ENCODE measurements at regions not wholly inside any gene's neighbourhood (a gene's known extent, or its start where the extent isn't known, plus 50 kb on each side); places are given as distances from the start of the nearest gene placed in this dataset.
"Not testable (repeated sequence)": the region's sequence is repeated elsewhere in the genome, so short reads cannot be mapped to it uniquely, and the experiment has no call there.

DNA sequence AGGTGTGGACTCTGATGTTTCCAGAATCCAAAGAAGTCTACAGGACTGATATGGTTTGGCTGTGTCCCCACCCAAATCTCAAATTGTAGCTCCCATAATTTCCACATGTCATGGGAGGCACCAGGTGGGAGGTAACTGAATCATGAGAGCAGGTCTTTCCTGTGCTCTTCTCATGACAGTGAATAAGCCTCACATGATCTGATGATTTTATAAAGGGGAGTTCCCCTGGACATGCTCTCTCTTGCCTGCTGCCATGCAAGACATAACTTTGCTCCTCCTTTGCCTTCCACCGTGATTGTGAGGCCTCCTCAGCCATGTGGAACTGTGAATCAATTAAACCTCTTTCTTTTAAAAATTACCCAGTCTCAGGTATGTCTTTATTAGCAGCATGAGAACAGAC is 1205.3 kb downstream of the SLC16A7 start:
- not testable (repeated sequence) for DNase-seq

DNA sequence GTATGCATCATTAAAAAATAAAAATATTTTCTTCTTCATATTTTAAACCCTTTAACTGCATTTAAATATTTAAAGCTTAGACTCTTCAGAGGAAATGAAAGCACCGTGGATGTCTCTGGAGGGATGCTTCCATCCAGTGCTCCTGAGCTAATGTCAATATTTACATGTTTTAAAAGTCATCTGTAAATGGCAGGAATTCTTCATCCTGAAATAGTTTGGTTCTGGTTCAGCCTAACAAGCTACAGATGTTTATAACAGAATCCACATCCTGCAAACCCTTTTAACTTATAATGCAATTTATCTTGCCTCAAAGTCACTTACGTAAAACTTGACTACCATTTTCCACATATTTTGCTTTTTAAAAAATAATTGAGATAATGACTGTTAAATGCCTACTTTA is 1207.3 kb downstream of the SLC16A7 start:
- DNase-seq = no peak

DNA sequence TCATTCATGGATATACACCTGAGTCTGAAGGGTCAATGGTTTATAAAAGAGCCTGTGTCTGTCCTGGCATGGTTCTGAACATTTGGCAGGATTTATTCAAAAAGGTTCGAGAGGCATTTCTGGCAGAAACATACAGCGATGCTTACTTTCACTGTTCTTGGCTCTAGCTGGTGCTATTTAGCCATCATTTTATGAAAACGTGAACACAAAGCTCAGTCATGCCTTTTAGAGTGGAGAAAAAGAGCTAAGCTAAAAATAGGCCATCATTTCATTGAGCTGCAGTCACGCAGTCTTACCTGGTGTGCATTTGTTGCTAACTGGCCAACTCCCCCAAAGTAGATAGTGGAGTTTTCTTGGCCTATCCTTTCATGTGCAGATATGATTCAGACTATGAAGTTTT is 1209.5 kb downstream of the SLC16A7 start:
- no peak for DNase-seq

DNA sequence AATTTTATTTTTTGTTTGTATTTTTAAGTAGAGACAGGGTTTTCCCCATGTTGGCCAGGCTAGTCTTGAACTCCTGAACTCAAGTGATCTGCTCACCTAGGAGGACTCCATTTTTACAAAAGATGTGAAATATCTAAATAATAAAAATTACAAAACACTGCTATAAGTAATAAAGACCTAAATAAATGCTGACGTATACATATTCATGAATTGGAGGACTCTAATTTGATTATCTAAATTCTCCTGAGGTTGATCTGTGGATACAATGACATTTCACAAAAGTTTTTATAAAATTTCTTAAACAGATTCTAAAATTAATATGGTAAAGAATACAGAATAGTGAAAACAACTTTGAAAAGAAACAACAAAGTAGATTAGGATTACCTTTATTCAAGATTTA is 1224.0 kb downstream of the SLC16A7 start:
- DNase-seq = no peak

DNA sequence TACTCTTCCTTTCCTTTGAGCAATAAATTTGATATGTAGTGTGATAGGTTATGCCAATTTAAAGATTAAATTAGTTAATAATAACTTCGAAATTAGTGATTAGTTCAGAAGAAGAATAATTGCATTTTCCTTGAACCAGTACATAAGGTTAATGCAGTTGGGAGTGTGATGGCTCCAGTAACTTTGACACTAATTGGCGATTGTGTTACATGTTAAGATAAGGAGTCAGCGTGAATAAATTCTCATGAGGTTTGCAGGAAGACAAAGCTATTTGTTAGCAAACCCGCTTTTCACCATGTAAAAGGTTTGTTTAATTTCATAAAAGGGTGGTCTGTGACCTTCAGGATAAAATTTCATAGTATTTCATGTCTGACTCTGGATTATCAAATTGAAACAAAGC is 1226.8 kb downstream of the SLC16A7 start:
- DNase-seq = no peak

DNA sequence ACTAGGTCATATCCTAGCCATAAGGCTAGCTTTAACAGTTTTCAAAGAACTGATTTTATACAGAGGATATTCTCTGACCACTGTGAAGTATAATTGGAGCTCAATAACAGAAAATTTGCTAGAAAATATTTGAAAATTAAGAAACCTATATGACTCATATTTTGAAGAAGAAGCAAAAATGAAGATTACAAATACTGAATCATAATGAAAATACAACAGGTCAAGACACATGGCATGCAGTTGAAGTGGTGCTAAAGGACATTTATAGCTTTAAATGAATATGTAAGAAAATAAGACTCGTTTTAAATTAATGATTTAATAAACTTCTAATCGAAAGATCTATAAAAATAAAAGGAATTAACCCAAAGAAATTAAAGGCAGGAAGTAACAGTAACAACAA is 1234.6 kb downstream of the SLC16A7 start:
- no peak for DNase-seq

DNA sequence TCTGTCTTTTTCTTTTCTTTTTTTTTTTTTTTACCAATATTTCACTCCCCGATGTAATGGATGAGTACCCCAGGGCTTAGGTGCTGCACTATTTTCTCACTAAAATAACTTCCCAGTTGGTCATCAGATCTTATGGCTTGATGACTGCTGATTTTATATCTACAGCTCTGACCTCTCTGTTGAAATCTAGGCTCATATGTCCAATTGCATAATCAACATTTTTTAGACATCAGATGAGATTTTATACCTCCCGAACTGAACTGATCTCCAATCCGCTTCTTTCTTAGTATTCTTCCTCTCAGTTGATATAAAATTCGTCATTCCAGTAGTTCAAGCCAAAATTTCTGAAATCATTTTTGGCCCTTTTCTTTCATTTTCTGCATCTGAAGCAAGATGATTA is 1236.5 kb downstream of the SLC16A7 start:
- no peak for DNase-seq

DNA sequence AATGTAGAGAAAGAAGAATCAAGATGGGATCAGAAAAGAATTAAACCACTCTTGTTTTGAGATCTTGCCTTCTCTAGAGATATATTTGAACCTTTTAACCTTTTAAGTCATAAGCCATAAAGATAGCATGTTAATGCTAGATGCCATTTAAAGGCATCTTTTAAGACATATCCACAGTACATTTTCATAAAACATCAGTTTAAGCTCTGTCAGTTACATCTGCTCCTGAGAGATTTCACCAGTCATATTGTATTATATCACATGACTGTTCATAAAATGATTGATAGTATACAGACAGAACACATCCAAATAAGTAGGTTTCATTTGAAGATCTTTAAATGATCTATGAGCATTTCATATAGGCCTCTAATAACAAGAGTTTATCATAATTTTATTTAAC is 1238.5 kb downstream of the SLC16A7 start:
- no peak for DNase-seq

DNA sequence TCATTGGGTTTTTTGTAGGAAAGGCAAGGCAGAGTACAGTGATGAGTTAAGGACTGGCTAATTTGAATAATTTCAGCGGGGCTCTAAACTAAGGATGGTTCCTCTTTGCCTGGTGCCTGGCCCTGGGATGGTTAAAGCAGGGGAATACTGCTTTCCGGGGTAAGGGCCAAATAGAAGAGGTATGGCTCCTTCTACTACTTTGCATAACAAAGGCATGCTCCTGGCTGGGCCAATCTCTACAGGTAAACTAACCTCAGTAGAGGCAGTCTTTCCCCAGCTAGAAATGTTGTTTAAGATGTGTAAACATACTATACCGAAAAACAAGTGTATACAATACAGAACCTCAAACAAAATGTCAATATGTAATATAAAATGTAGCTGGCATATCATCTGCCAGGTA is 1239.0 kb downstream of the SLC16A7 start:
- no peak for DNase-seq

DNA sequence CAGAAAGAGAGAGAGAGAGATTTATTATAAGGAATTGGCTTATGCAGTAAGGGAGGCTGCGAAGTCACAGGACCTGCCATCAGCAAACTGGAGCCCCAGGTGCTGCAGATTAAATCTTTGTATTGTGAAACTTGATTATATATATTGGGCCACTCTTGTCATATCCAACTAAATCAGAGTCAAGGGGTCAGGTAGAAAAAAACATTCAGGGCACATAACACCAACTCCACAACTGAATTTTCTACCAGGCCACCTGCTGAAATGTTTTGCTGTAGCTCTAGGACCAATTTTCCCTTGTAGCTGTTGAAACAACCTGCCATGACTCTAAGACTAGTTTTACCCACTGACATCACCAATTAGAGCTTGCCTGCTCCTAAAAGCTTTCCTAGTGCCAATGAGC is 1240.8 kb downstream of the SLC16A7 start:
- DNase-seq = no peak

DNA sequence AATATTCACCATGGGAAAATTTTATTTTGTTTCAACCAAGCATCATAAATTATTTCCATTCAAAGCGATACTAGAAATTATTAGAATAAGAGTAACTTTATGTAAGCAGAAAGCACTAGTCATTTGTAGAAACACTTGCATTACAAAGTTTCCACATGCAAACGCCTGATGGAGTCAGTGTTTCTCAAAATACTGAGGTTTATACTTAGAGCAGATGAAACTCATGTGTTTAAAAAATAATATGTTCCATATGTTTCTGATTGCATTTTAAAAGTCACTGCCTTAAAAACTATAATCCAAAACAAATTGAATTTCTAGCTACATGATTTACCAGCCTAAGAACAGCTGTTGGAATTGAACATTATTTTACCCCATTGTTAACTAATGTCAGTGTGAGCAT is 1246.4 kb downstream of the SLC16A7 start:
- no peak for DNase-seq

DNA sequence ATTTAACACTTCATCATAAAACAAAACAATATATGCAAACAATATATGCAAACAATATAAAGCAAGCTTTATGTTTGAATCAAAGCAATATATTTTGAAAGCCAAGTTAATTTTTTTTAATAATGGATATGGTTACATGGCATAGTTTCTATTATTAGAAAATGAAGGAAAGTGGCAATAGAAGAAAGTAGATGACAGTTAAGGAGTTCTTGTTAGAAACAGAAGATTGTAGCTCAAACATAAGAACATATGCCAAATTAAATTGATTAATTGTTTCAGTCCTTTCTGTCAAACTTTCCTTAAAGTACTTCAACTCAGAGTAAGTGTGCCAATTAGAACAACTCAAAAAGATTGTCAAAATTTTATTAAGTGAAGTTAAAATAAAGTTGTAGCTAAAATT is 1248.3 kb downstream of the SLC16A7 start:
- DNase-seq = no peak

DNA sequence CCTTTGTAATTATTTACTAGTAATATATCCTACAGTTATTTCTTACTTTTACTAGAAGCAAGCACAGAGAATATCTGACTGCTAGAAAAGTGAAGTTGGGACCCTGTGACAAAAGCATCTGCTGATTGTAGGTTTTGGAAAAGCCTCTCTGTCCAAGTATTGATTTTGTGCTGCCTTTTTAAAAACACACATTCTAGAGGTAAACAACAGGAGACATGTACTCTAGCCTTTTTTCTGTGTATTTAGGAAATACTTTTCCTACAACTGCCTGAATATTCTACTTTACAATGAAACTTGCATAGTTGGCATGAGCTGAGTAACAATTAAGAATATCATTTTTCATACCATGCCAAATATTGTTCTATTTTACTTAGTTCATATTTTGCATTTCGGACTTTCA is 1249.0 kb downstream of the SLC16A7 start:
- no peak for DNase-seq

DNA sequence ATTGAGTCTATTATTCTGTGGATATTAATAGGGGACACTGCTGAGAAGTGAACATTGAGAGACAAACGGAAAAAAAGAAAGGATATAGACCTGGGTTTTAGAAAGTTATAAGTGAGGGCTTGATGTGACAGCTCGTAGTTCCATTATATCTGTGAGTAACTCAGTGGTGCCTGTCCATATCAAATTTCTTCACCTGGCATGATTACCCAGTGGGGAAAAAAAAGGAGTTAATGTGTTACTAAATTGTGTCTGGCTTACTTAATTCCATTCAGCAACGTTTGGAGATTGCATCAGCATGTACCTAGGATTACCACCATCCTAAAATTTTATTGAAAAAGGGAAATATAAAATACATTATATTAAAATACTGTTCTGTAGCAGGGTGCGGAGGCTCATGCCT is 1249.9 kb downstream of the SLC16A7 start:
- no peak for DNase-seq

DNA sequence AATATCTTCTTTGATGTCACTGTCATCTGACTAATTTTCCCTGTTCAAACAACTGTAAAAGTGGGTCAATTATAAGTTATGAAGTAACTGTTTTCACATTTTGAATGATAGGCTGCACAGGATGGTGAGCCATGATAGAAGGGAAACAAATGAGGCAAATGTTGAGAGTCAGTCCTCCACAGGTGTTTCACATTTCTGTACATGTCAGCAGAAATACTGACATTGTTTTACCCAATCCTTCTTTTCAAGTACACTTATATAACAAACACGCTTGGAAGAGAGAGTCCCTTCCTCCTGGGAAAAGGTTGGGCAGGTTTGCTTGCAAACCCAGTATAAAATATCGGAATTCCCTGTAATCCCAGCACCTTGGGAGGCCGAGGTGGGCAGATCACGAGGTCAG is 1251.5 kb downstream of the SLC16A7 start:
- no peak for DNase-seq

DNA sequence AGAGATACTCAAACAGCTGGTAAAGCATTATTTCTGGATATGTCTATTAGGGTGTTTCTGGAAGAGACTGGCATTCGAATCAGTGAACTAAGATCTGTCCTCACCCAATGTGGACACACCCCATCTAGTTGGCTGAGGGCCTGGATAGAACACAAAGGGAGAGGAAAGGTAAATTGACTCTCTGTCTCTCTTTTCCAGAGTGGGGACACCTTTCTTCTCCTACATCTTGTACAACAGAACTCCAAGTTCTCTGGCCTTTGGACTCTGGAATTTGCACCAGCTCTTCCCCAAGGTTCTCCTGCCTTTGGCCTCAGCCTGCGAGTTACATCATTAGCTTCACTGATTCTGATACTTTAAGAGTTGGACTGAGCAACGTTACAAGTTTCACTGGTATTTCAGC is 1253.9 kb downstream of the SLC16A7 start:
- DNase-seq = no peak

DNA sequence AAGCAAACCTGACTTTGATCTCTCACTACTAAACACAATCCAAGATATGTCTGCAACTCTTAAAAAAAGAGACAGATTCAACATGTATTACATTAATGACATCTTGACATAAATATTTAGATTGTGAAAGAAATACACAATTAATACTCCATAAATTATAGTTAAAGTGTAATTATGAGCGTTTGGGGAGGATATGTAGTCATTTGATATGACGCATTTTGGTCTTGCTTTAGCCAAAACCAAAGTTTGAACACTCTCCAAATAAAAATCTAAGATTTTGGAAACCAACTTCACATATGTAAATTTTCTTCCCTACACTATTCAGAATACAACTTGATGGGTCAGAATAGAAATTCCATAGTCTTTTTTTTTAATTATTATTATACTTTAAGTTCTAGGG is 1257.6 kb downstream of the SLC16A7 start:
- no peak for DNase-seq

DNA sequence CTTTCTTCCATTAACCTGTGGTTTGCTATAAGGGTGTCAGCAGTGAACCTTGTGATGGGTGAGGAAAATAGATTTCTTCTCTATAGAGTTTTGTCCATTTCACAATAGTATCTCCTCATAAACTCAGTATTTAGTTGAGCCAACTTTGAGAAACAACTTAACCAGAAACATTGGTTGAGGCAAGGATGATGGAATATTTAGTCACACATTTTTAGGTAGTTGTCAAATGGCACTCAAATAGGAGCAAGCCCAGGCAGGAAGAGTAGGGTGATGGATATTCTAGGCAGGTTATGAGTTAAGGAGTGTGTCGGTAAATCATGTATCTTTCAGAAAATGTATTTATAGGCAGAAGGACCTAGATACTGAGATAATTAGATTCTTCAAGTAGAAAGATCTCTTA is 1267.6 kb downstream of the SLC16A7 start:
- no peak for DNase-seq

DNA sequence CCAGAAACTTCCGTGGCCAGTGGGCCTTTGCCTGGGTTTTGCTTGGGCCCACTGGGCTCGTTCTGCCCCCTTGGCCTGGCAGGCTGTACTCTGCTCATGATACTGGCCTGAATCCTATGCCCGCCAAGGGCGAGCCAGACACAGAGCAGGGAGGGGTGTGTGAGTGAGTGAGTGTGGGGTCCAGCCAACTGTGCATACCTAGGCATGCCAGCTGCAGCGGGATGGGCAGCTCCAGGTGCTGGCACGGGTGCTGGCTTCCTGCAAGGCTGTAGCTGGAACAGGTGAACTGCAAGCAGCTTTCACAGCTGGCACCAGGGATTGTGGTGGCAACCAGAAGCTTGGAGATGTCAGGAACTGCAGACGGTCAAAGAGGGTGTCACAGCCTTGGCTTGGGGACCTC is 1276.4 kb downstream of the SLC16A7 start:
- no peak for DNase-seq

DNA sequence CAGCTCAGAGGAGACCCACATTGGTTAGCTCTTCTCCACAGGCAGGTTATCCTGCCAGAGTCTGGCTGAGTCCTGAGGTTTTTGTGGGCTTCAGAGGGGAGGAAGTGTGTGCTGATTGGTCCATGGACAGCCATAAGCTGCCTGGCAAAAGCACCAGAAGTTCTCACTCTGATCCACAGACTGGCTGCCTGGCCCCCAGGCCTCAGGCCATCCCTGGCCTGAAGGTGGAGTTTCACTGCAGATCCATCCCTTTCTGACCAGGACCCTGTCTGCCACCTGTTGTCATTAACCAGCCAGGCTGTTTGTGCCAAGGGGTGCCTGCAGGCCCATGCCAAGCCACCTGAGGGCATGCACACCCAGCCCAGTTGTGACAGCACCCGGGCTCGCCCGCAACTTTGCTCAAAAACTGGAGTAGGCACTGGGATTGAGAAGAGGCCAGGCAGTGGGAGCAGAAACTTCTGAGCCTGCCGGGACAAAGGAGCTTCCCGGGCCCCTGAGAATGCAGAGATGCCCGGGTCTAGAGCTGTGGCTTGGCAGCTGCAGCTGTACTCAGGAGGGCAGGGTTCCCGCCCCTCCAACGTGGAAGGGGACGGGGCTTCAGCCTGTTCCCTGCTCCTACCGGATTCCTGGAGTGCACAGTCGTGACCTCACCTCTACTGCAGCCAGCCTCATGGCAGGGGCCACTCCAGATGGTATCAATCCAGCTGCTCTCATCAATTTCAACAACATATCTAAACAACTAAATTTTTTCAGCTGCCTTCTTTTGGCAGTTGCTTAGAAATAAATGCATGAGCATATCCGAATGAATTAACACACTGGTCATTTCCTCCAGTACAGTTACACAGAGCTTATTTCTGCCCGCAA is 1277.3 kb downstream of the SLC16A7 start:
- DNase-seq = no peak

DNA sequence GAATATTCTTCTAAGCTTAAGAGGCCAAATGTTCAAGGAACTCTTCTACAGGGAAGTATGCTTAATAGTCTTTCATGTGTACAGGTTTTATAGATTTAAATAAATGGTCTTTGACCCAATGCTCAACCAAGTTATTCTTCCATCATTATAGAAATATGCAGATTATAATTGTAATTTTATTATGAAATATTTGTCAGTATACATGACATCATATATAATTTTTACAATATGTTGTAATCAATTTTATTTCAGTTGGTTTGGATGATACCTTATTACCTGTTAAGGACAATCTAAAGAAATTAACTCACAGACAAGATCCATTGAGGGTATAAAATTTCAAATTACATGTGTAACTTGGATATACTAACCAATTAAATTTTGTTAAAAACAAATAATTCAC is 1278.3 kb downstream of the SLC16A7 start:
- no peak for DNase-seq

DNA sequence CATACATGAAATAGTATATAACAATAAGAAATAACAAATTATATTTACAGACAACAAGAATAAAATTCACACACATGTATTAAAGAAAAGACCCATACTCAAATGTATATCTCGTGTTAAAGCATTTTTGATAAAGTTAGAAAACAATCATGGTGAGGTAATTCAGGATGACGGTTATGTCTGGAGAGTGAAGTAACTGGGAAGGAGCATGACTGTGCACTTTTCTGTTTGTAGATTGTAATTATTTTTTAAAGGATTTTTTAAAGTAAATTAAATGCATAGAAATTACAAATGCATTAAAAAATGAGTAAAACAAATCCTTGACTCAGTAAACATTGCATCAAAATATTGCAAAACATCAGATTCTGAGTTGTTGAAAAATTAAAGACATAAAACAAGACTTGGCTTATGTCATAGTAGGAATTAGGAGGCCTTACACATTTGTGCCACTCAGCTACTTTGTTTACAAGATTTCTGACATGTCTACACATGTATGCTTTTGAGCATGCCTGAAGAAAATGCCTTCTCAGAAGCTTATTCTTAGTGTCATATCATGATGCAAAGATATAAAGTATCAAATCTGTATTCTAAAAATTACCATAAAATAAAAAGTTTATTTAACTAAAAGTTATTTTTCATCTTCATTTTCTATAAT is 1325.1 kb downstream of the SLC16A7 start:
- no peak for DNase-seq

DNA sequence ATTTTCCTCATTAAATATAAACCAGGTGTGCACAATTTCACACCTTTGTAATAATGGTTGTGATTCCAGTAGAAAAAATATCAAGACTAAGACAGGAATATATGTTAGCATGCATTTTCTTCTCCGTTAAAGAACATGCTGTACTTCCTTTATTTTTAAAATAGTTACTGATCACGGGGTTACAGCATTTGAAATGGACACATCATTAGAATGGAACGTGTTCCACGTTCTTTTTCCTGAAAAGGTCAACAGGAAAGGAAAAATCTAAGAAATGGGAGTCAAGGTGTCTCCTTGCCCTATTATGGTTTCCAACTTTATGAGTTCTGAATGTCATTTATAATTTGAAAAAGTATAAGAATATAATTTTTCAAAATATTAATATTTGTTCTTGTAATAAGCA is 1325.7 kb downstream of the SLC16A7 start:
- DNase-seq = no peak

DNA sequence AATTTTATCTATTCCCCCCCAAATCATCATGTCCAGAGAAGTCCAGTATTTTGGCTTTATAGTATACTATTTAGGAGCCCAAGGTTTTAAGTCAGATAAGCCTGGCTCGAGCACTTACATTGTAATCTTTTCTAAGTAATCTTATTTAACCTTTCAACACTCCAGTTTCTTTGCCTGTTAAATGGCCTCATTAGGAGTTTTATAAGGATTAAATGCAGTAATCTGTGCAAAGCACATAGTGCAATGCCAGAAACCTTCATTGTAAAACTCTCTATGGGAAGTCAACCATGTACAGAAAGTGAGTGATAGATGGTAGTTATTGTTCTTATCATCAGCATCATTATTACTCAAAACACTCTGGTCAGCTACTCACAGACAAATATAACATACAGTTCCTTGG is 1330.4 kb downstream of the SLC16A7 start:
- no peak for DNase-seq

DNA sequence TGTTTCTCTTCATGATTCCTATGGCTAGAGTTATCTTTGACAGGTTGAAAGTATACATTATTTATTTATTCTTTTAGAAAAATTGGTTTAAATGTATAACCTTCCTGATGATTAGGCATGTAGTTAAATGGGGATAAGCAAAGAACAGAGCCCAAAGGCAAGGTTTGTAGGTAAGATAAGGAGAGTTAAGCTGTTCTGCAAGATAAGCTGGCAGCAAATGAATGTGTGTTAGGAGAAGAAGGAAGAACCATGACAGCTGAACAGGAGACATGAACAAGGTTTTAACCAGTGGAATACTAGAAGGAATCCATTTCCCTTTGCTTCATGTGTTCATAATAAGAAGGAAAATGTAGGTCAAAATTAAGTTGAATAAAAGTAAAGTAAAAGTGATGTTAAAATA is 1330.1 kb upstream of the USP15 start:
- DNase-seq = no peak

Measured in activated naive CD4-positive, alpha-beta T cell treated with Interleukin-2 at 50 U/mL for 16 hours (primary cell).